Spleen (tissue), 11 donors: ENCODE measurements at regions not wholly inside any gene's neighbourhood (a gene's known extent, or its start where the extent isn't known, plus 50 kb on each side); places are given as distances from the start of the nearest gene placed in this dataset.

Experiments
- DNase-seq: peaks from one replicate; pipeline ENCODE4 v3.0.0-alpha.2; 2020
- H3K27ac ChIP-seq, 8 donors: fragments of 200-600 bp; sonication (generic) in 7 of 8; 1 replicate in 4 of 8; 2 replicates in 4 of 8; pipeline versions ENCODE4 v1.5.0 to v1.8.0; 2016 to 2021; ENCODE audit warnings: inconsistent platforms in 4 of 8, mild to moderate bottlenecking in 4 of 8, moderate library complexity in 1 of 8
- H3K27me3 ChIP-seq, 7 donors: fragments of 200-600 bp; sonication (generic) in 6 of 7; replicated peaks in 1 of 7; 1 replicate in 4 of 7; 2 replicates in 3 of 7; pipeline versions ENCODE4 v1.5.0 to v1.8.0; 2016 to 2021; ENCODE audit warnings: inconsistent platforms in 3 of 7, mild to moderate bottlenecking in 1 of 7
- H3K36me3 ChIP-seq, 6 donors: fragments of 200-600 bp; sonication (generic) in 5 of 6; 1 replicate in 4 of 6; 2 replicates in 2 of 6; pipeline versions ENCODE4 v1.5.0 to v1.8.0; 2016 to 2021; ENCODE audit warnings: inconsistent platforms in 2 of 6
- H3K4me1 ChIP-seq, 6 donors: fragments of 200-600 bp; sonication (generic) in 5 of 6; 1 replicate in 3 of 6; 2 replicates in 3 of 6; pipeline versions ENCODE4 v1.5.0 to v1.8.0; 2016 to 2021; ENCODE audit warnings: inconsistent platforms in 3 of 6
- H3K4me3 ChIP-seq, 8 donors: fragments of 200-600 bp; sonication (generic) in 7 of 8; 1 replicate in 4 of 8; 2 replicates in 4 of 8; pipeline versions ENCODE4 v1.5.0 to v1.8.0; 2016 to 2021; ENCODE audit warnings: inconsistent platforms in 4 of 8, mild to moderate bottlenecking in 4 of 8, moderate library complexity in 2 of 8
- H3K9me3 ChIP-seq, 8 donors: fragments of 200-600 bp; sonication (generic) in 7 of 8; 1 replicate in 4 of 8; 2 replicates in 4 of 8; pipeline versions ENCODE4 v1.5.0 to v1.8.0; 2016 to 2021; ENCODE audit warnings: inconsistent platforms in 4 of 8
- CTCF ChIP-seq, 11 experiments: fragments of 200-600 bp in 7 of 11; fragments of 450-650 bp in 4 of 11; sonication (generic) in 4 of 11; IDR thresholded peaks in 8 of 11; conservative IDR thresholded peaks in 3 of 11; 1 replicate in 7 of 11; 2 replicates in 4 of 11; pipeline versions ENCODE4 v1.4.0 to v1.8.0; 2016 to 2021; ENCODE audit warnings: antibody characterized with exemption in 11 of 11, inconsistent platforms in 4 of 11, mild to moderate bottlenecking in 1 of 11
- POLR2A ChIP-seq, 3 donors: fragments of 450-650 bp; IDR thresholded peaks; one replicate each; pipeline ENCODE4 v1.5.1; 2017; ENCODE audit warnings: antibody characterized with exemption in 3 of 3, mild to moderate bottlenecking in 1 of 3
- POLR2AphosphoS5 ChIP-seq, 3 donors: sonication (generic); formaldehyde crosslinking; IDR thresholded peaks; one replicate each; pipeline ENCODE4 v1.5.1; 2017; ENCODE audit warnings: antibody characterized with exemption in 3 of 3
- WGBS, 5 donors: extraction: QIAGEN DNeasy Blood & Tissue Kit in 3 of 5; methylation state at CpG; one replicate each; pipeline versions ENCODE4 v1.1.5 to v1.1.7; 2013 to 2018; 5-methylcytosine and 5-hydroxymethylcytosine counted together
- intact Hi-C: fragments of 100-400 bp; cut with DNase I; formaldehyde crosslinking; loops from one replicate; pipeline ENCODE4 v1.15.0; 2023; ENCODE audit warnings: low total_unique reads
- donor health status: healthy with polysubstance abuse.
- donor health status: DM: no; HTN: no; CAD: no; lungs with moderate emphysema.
- donor health status: DM: no; HTN: no; CAD: no.
- donor health status: Bipolar disorder and iron deficiency.
- donor health status: healthy.
- donor health status: DM: no; HTN: no; CAD: no.
- donor health status: DM: yes; HTN: yes; CAD: no.

DNA sequence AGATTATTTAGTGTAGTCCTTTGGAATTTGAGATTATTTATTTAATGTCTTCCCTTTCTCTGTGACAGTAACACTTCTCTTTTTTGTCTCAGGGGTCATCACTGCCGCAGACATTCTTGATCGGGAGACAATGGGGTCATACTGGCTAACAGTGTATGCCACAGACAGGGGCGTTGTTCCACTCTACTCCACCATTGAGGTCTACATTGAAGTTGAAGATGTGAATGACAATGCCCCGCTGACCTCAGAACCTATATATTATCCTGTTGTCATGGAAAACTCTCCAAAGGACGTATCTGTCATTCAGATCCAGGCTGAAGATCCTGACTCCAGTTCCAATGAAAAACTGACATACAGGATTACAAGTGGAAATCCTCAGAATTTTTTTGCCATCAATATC, 299.9 kb downstream of the FAT3 start:
- no peak for TF ChIP-seq POLR2AphosphoS5 (IDR thresholded peaks at IDR 0.05)
- no peak overlapping the region for H3K27ac ChIP-seq
- intact Hi-C loops, result no loop called here
- H3K4me3 ChIP-seq, result no peak overlapping the region
- no peak for DNase-seq
- no peaks in the 10 kb centered on the region for H3K27me3 ChIP-seq
- H3K36me3 ChIP-seq, result no peaks in the 10 kb centered on the region
- H3K4me1 ChIP-seq, result no peaks in the 10 kb centered on the region
- no peaks in the 10 kb centered on the region for H3K9me3 ChIP-seq
- 84 to 91% (median 85%) methylated on average over 5 of the region's 5 CpGs for WGBS, 5 donors

DNA sequence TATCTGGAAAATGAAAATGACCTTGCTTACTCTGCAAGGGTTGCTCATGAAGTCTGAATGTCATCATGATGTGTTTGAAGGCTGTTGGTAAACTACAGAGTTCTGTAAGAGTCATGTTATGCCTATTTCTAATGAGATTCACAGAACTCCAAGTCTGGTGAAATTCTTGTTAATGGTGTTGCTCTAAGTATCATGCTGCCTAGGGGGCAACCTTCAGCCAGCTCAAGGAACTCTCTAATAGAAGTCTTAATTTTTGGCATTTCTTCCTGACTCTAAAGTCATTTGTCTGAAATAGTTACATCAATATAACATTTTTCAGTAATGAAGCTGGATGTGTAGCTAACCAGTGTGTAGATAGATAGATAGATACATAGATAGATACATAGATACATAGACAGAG, 302.8 kb downstream of the FAT3 start:
- no peaks in the 10 kb centered on the region for H3K9me3 ChIP-seq
- H3K27ac ChIP-seq, result no peak overlapping the region
- intact Hi-C loops, result no loop called here
- H3K36me3 ChIP-seq, result no peaks in the 10 kb centered on the region
- H3K4me1 ChIP-seq, result no peaks in the 10 kb centered on the region
- no peak for TF ChIP-seq POLR2AphosphoS5 (IDR thresholded peaks at IDR 0.05)
- no peak for TF ChIP-seq POLR2A (IDR thresholded peaks at IDR 0.05)
- no peak for TF ChIP-seq CTCF (IDR thresholded peaks at IDR 0.05 in 8 of 11, conservative IDR thresholded peaks at IDR 0.05 in 3 of 11)
- H3K4me3 ChIP-seq, result no peak overlapping the region
- no peaks in the 10 kb centered on the region for H3K27me3 ChIP-seq
- no peak for DNase-seq

GRCh38 chr11:92528001-92528400, 303.4 kb downstream of the FAT3 start:
- H3K27me3 ChIP-seq, result no peaks in the 10 kb centered on the region
- no peaks in the 10 kb centered on the region for H3K36me3 ChIP-seq
- WGBS, 5 donors, result 59 to 74% (median 70%) methylated on average over 6 of the region's 6 CpGs
- intact Hi-C loops, result no loop called here
- H3K4me3 ChIP-seq, result no peak overlapping the region
- H3K27ac ChIP-seq, result no peak overlapping the region
- TF ChIP-seq POLR2A (IDR thresholded peaks at IDR 0.05) (no peak), CTCF (IDR thresholded peaks at IDR 0.05 in 8 of 11, conservative IDR thresholded peaks at IDR 0.05 in 3 of 11) (no peak), POLR2AphosphoS5 (IDR thresholded peaks at IDR 0.05) (no peak)
- H3K4me1 ChIP-seq, result no peaks in the 10 kb centered on the region
- DNase-seq, result no peak
- no peaks in the 10 kb centered on the region for H3K9me3 ChIP-seq

- Histone ChIP-seq H3K27me3 (no peaks in the 10 kb centered on the region), H3K36me3 (no peaks in the 10 kb centered on the region), H3K27ac (no peak overlapping the region), H3K4me1 (no peaks in the 10 kb centered on the region), H3K9me3 (no peaks in the 10 kb centered on the region), H3K4me3 (no peak overlapping the region)
- TF ChIP-seq POLR2AphosphoS5 (IDR thresholded peaks at IDR 0.05) (no peak), CTCF (IDR thresholded peaks at IDR 0.05 in 8 of 11, conservative IDR thresholded peaks at IDR 0.05 in 3 of 11) (no peak), POLR2A (IDR thresholded peaks at IDR 0.05) (no peak)
- WGBS, 5 donors, result 73 to 92% (median 81%) methylated on average over 7 of the region's 7 CpGs
- DNase-seq, result no peak
- intact Hi-C loops, result no loop called here
These were observed 306.6 kb downstream of the FAT3 start for GRCh38 chr11:92531065-92531739.
